ENCODE measurements at regions not wholly inside any gene's neighbourhood (a gene's known extent, or its start where the extent isn't known, plus 50 kb on each side); places are given as distances from the start of the nearest gene placed in this dataset.
"Not testable (repeated sequence)": the region's sequence is repeated elsewhere in the genome, so short reads cannot be mapped to it uniquely, and the experiment has no call there.

DNA sequence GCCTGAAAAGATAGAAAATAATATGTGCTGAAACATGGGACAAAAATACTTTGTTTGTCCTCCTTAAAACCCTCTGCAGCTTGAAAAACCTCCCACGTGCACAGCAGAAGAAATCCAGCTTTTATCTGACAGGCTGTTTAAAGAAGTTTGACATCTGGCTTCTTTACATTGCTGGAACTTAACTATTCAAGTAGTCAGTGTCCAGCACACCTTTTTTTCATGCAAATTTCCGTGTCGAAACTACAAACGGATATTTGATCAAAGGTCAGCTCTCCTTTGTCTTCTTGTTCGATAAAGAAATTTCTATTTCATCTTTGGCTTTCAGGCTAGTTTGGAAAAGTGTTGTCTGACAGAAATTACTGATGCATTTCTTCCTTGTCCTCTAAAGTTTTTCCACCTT, 66.8 kb upstream of the KBTBD8 start:
- DNase-seq (ENCODE audit: low read depth, low spot score): no peak

DNA sequence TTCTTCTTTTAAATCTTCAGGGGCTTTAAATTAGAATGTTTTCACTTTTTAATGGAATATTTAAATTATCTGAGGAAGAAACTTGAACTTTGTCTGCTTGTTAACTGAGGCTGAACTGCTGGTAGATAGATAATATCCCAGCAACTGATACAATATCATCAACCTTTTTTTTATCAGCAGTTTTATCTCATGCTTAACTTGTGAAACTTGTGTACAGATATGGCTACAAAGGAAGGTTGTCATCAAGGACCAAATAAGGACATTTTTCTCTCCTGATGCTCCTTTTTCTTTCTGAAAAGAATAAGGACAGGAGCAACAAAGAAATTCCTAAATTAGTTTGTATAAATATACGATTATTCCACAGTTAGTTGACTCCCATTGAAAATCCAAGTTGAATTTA, 66.4 kb upstream of the KBTBD8 start:
- no peak for DNase-seq (ENCODE audit: low read depth, low spot score)

DNA sequence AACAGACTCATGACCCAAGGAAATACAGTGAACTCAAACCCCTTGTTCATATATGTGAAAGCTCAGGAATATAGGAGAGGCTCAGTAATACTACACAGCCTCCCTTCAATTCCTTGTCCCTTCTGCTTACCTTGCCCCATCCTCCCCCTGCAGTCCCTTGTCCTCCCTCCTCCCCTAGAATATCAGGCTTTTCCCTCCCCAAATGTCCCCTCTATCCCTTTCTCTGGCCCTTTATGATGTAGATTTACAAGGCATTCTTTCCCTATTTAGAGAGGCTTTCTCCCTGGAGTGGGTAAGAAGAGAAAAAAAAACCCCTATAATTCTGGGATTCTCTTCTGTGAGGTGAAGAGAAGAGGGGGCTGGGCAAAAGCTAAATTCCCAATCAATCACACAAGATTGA, 64.9 kb upstream of the KBTBD8 start:
- DNase-seq (ENCODE audit: low read depth, low spot score): no peak

DNA sequence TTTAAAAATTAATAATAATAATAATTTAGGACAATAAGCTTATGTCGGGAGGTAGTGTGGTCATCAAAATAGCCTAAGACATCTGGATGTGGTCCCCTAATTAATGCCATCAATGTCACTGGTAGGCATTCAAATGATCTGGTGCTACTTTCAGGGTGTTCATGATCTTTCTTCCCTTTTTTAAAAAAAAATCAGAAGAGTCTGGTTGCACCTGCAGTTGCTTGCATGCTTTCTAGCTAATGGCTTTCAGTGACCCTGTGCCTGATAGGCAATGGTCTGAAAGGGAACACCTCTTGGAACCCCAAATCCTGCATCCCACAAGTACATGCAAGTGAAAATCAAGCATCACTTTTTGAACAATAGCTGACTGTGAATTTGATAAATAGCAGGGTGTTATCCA, 64.1 kb upstream of the KBTBD8 start:
- DNase-seq (ENCODE audit: low read depth, low spot score): no peak

DNA sequence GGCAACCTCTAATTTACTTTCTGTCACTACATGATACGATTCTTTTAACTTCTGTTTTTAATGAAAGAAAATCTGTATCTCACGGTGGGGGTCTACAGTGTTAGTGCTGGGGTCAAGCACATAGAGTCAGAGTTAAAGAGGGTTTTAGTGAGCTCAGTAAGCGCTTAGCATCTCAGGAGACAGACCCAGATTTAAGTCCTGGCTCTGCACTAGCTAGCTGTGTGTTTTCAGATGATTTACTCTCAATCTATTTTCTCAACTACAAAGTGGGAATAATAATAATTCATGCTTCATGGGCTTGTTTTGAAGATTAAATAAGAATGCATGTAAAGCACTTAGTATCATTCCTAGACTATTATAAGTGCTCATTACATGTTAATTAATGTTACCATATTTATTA, 63.4 kb upstream of the KBTBD8 start:
- no peak for DNase-seq (ENCODE audit: low read depth, low spot score)

DNA sequence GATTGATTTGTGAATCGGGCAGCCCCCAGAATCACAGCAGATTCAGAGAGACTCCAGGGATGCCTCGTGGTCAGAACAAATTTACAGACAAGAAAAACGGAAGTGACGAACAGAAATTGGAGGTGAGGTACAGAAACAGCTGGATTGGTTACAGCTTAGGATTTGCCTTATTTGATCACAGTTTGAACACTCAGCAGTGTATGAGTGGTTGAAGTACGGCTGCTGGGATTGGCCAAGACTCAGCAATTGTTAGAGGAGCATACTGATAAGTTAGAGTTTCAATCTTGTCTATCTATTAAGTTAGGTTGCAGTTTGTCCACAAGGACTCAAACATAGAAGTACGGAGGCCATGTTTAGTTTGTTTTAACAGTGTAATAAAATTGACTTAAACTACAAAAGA, 61.1 kb upstream of the KBTBD8 start:
- DNase-seq (ENCODE audit: low read depth, low spot score): not testable (repeated sequence)

DNA sequence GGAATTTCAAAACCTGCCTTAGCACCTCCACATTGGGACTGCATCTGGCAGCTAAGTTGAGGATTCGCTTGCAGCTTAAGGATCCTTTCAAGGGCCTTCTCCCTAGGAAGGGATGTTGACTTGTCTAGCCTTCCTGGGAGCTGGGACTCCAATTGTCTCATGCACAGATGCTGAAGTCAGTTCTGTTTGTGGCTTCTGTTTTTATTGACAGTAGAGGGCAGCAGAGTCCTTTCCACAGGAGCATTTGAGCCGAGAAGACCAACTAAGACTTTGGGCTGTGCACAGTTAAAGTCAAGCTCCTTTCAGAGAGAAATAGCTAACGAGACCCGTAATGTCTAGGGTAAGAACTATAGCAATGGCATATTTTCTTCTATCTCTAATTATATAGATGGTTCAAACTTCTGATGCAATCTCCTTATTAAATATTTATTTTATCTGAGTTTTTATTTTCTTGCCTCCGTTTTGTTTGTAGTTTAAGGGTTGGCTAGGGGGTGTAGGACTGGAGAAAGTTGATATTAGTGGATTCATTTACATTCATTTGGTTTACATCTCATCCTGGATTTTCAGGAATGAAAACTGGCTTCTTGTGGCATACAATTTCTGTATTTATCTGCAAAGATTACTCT, 59.7 kb upstream of the KBTBD8 start:
- DNase-seq (ENCODE audit: low read depth, low spot score): no peak

DNA sequence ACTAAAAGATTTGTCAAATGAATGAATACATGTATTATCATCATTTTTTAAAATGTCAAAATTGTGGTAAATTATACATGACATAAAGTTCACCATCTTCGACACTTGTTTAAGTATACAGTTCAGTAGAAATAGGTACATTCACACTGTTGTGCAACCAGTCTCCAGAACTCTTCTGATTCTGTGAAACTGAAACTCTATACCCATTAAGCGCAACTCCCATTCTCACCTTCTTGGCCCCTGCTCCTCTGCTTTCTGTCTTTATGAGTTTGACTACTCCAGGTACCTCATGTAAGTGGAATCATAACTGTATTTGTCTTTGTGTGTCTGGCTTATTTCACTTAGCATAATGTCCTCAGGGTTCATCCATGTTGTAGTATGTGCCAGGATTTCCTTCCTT, 50.1 kb upstream of the KBTBD8 start:
- DNase-seq (ENCODE audit: low read depth, low spot score): no peak
